ENCODE measurements at regions not wholly inside any gene's neighbourhood (a gene's known extent, or its start where the extent isn't known, plus 50 kb on each side); places are given as distances from the start of the nearest gene placed in this dataset.

GRCh38 chr2:192315543-192315942, 120.8 kb upstream of the TMEFF2 start:
- TF ChIP-seq MEF2A (IDR thresholded peaks at IDR 0.05; ENCODE audit: borderline replicate concordance, low read depth) (no peak), REST (IDR thresholded peaks at IDR 0.05; ENCODE audit: low read depth, low read length) (no peak), FOXM1 (IDR thresholded peaks at IDR 0.05; ENCODE audit: low read depth) (no peak), RXRA (IDR thresholded peaks at IDR 0.05; ENCODE audit: borderline replicate concordance, low read depth) (no peak), FOSL2 (IDR thresholded peaks at IDR 0.05; ENCODE audit: borderline replicate concordance, low read depth) (no peak)
- no peaks in the 10 kb centered on the region for H3K36me3 ChIP-seq (replicated peaks in 1 of 2; ENCODE audit: control insufficient read depth in 1 of 2, insufficient read depth in 2 of 2, low read length in 1 of 2)
- no peak overlapping the region for H2AFZ ChIP-seq (ENCODE audit: low read depth)
- CTCF ChIA-PET = interaction anchor here (0.6 kb wide), 1 partner anchor 438 kb away, joined by 3 read pairs; no protein-coding TSS in a partner anchor
- H3K27ac ChIP-seq (ENCODE audit: low read depth in 2 of 2, low read length in 1 of 2) = no peak overlapping the region
- POLR2A ChIA-PET = no interaction called here
- no peaks in the 10 kb centered on the region for H3F3A ChIP-seq (replicated peaks; ENCODE audit: insufficient read depth)
- 71% methylated on average over 2 of the region's 3 CpGs for WGBS (ENCODE audit: low lambda C conversion rate)
- H4K20me1 ChIP-seq (ENCODE audit: insufficient read depth) = no peaks in the 10 kb centered on the region
- H3K9me3 ChIP-seq = no peaks in the 10 kb centered on the region
- H3K4me2 ChIP-seq = no peak overlapping the region
- no peaks in the 10 kb centered on the region for H3K27me3 ChIP-seq (ENCODE audit: insufficient read depth)
- no peak overlapping the region for H3K4me3 ChIP-seq (ENCODE audit: low read depth in 2 of 2, low read length in 1 of 2)
- H3K9ac ChIP-seq = no peak overlapping the region
- no peaks in the 10 kb centered on the region for H3K79me2 ChIP-seq (ENCODE audit: insufficient read depth)
- DNase-seq = no peak
- H3K9me2 ChIP-seq = no peaks in the 10 kb centered on the region
- H3K4me1 ChIP-seq (ENCODE audit: control insufficient read depth in 1 of 2, insufficient read depth in 2 of 2, low read depth in 1 of 2, low read length in 1 of 2) = no peaks in the 10 kb centered on the region

- 46% methylated on average over 4 of the region's 26 CpGs for WGBS (ENCODE audit: low lambda C conversion rate)
- H3K9me2 ChIP-seq = no peaks in the 10 kb centered on the region; the same call in 1 of the 2 replicates
- H3K4me2 ChIP-seq = no peak overlapping the region
- no peaks in the 10 kb centered on the region for H3K36me3 ChIP-seq (replicated peaks in 1 of 2; ENCODE audit: control insufficient read depth in 1 of 2, insufficient read depth in 2 of 2, low read length in 1 of 2)
- H3K79me2 ChIP-seq (ENCODE audit: insufficient read depth) = no peaks in the 10 kb centered on the region
- ChIA-PET POLR2A (no interaction called here), CTCF (no interaction called here)
- H3K27ac ChIP-seq (ENCODE audit: low read depth in 2 of 2, low read length in 1 of 2) = no peak overlapping the region
- no peaks in the 10 kb centered on the region for H4K20me1 ChIP-seq (ENCODE audit: insufficient read depth)
- H3K4me3 ChIP-seq (ENCODE audit: low read depth in 2 of 2, low read length in 1 of 2) = no peak overlapping the region
- no peak overlapping the region for H3K9ac ChIP-seq
- no peaks in the 10 kb centered on the region for H3K27me3 ChIP-seq (ENCODE audit: insufficient read depth)
- no peak for DNase-seq
- H3F3A ChIP-seq (replicated peaks; ENCODE audit: insufficient read depth) = no peaks in the 10 kb centered on the region
- no peak overlapping the region for H2AFZ ChIP-seq (ENCODE audit: low read depth)
- H3K9me3 ChIP-seq = no peaks in the 10 kb centered on the region
- TF ChIP-seq FOSL2 (IDR thresholded peaks at IDR 0.05; ENCODE audit: borderline replicate concordance, low read depth) (no peak), PBX3 (IDR thresholded peaks at IDR 0.05) (no peak), RCOR1 (IDR thresholded peaks at IDR 0.05; ENCODE audit: low read length) (no peak)
- H3K4me1 ChIP-seq (ENCODE audit: control insufficient read depth in 1 of 2, insufficient read depth in 2 of 2, low read depth in 1 of 2, low read length in 1 of 2) = no peaks in the 10 kb centered on the region
Measured at GRCh38 chr2:192314800-192315481, 120.2 kb upstream of the TMEFF2 start.
